HG03457 (cell line): ENCODE measurements at regions not wholly inside any gene's neighbourhood (a gene's known extent, or its start where the extent isn't known, plus 50 kb on each side); places are given as distances from the start of the nearest gene placed in this dataset.

Experiments
- ATAC-seq: cut with Tn5 transposase; IDR thresholded peaks from one replicate; pipeline ENCODE4 v1.9.1; 2021; ENCODE audit warnings: moderate number of reproducible peaks; ENCODE audit not compliant: unreplicated experiment

DNA sequence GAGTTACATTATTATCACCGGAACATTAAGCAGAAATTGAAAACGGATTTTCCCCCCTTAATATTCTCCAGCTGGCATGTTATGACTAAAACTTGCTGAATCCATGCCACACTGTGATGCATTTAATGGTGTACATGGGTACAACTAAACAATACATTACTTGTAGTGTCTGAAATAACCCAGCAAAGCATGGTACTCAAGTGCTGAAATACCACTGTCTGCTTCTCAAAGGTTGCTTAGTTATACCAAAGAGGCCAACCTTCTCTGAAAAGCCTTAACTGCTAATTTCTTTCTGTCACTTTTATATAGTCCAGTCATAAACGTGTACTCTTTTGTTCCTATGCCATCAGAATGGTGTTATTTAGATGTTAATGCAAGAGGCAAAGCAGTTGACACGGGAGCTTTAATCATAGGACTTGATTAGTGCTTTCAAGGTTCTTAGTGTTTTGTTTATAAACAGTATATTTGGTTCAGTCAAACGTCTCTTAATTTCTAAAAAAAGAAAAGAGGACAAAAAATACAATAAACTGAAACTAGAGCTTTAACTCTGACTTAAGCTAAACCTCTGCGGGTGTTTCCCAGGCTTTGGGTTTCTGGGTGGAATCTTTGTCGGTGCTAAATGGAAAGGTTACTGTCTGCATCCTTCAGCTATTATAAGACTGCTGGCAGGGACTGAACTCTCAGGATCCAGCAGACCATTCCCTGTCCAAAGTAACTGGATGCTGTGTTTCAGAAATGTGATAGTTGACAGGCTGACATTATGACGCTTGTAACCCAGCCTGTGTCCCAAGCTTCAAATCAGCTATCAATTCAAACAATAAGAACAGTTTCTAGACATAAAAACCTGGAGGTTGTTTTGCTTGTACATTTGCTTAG, 202.6 kb downstream of the PPP1R3A start:
- ATAC-seq = no peak

DNA sequence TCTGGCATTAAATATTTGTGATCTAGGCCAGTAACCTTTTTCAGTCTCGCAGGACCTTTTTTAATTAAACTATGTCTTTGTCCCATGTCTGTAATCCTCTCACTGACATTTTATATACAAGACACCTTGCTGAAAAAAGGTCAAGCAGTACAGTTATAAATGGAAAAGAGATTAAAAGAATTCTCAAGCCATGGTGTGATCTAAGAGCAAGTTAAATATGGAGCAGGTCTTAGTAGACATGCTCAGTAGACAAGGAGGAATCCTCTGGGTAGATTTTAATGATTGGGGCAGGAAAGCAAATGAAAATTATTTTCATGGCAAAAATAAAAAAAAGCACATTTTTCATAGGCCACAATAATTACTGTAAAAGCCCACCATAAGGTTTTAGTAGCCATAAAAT, 203.5 kb downstream of the PPP1R3A start:
- no peak for ATAC-seq

DNA sequence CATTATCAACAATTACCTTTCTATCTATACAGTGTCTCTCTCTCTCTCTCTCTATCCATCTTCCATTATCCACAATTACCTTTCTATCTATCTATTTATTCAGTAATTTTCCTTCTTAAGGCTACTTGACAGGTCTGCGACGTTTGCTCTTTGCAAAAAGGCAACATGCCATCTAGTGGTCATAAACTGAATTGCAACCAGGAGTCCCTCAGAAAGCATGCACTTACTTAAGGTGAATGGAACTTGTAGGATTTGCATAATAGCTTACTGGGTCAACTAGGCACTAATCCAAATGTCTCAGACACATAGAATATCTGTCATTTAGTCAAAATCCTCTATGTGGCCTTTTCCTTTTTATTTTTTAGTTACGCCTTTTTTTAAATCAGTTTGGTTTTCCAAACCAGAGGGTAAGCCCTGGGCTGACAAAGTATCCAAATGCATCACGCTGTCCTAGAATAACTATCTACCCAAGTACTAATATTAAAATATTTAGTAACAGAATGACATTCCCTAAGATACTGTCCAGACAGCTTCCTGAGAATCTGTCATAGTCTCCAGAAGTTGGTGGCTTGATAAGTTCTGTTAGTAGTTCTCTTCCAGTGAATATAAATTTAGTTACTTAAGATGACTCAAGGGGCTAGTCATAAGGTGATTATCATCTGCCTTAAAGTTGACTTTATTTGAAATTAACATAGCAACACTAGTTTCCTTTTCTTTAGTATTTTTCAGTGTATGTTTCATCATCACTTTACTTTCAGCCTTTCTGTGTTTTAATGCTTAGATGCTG, 208.3 kb downstream of the PPP1R3A start:
- ATAC-seq = peak; percentile 98

DNA sequence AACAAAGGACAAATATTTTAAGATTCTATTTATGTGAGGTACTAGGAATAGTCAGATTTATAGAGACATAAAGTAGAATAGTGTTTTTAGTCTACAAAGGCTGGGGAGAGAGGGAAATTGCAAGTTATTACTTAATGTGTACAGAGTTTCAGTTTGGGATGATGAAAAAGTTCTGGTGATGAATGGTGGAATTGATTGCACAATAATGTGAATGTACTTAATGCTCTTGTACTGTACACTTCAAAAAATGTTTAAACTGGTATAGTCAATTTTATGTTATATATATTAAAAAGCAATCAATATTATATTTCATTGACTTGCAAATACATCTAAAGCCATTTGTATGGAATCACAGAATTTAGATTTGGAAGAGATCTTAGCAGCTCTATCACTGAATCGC, 213.4 kb downstream of the PPP1R3A start:
- ATAC-seq = no peak

DNA sequence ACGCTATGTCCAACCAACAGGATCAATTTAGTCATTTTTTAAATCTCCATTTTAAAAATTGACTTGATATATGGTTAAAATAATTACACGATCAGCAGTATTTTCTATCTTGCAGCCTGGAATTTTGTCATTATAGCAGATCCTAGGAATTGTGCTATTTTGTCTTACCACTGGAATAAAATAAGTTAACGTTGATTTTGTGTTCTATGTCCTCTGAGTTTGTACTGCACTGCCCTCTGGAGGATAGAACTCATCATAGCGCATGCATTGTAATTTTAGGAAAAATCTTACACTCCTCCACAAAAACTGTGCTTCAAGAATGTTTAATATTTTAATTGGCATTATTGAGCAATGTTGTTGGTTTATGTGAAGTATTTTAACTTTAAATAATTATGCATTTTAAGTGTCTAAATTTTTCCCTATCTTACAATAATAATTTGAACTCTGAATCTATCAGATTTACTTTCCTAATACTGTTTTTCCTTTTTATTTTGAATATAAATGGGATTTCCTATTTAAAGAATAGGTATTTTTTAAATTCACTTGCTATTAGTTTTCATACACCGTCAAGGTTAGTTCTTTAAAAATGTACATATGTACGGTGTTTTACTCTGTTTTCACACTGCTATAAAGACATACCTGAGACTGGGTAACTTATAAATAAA, 220.1 kb downstream of the PPP1R3A start:
- no peak for ATAC-seq

DNA sequence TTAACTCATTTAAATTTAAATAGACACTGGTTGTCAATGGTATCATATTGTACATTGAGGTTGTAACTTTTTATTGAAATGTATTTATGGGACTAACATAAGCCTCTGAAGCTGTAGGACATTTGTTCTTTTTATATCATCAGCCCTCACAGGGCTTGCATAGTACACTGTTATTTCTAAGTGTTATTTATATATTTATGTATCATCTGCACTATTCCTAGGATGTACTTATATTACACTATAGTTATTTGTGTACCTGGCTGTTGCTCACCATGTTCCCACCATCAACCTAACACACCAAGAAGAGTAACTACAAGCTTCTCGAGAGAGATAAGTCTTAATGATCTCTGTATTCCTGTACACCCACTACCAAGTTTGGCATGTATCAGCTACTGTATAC, 224.7 kb downstream of the PPP1R3A start:
- no peak for ATAC-seq

DNA sequence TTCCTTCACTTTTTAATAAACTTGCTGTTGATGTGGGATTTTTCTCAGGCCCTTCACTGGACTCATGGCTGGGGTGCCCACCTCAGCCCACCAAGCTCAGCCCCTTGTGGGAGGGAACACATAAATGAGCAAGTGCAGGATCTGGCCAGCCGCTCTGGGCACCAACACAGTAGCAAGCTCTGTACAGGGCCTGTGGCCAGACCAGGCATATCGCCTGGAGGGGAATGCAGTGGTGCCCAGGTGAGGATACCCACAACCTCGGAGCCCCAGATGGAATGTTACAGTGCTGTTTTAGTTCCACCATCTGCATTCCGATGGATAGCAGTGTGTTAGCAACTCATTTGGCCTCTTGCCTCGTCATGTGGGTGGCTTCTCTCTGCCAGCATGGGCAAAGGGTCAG, 234.6 kb downstream of the PPP1R3A start:
- no peak for ATAC-seq

DNA sequence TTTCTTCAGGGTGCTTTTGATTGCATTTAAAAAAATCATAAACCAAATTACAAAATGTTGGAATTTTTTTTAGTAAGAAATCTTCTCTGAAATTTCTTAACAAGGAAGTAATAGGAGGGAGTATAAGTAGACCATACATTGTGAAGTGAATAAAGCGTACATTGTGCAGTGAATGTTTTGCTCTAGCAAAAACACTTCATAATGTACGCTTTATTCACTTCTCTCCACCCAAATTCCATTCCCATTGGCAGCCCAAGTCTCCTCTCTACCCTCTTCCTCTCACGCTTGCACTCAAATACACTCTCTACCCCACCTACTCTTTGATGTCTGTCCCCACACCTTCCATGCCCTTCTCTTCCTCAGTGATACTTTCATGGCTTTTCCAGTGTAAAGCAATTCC, 241.0 kb downstream of the PPP1R3A start:
- no peak for ATAC-seq

DNA sequence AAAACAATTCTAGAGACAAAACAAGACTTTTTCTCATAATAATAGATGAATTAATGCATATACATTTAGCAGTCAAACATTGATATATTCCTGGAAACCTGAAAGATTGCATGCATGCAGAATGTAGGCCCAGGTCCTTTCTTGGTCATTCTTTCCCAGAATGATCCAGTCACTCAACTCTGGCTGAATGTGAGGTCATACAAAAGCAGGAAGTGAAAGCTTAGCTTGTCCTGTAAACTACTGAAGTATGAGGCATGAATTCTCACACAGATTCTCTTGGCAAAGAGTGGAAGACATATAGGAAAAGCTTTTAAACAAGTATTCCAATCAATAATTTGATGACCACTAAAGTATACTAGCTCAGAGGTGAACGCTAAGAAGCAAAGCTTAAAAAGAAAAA, 253.9 kb downstream of the PPP1R3A start:
- no peak for ATAC-seq

DNA sequence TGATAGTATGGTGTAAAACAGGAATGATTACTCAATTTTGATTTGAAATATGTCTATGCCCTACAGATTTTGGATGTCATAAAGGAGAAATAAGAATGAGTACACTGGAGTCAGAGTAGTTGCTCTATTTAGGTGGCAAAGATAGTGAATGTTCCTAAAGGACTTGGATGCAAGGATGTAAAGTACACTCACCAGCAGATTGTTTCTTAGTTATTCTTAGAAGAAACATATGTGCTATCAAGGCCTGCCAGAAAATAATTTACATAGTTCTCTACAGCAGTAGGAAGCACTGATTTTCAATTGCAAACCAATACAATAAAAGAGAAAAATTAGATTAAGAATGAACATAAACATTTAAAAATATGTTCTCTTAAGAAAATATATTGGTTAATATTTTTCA, 259.4 kb downstream of the PPP1R3A start:
- ATAC-seq = no peak

DNA sequence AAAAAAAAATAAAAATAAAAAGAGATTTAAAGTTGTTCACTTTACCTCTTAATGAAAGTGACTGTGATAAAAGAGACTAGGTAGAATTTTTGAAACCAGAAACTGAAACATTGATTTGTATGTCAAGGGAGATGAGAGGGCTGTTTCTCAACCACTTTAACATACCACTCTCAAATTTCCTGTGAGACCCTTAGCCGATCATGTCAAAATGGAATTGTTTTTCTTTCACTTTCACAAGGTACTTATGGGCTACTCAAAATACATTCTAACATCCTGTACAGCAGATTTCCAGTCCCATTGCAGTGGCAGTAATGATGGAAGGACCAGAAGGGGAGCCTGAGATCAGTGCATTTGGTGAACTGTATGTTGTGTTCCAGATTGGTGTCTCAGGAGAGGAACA, 261.2 kb downstream of the PPP1R3A start:
- ATAC-seq = peak; percentile 96

DNA sequence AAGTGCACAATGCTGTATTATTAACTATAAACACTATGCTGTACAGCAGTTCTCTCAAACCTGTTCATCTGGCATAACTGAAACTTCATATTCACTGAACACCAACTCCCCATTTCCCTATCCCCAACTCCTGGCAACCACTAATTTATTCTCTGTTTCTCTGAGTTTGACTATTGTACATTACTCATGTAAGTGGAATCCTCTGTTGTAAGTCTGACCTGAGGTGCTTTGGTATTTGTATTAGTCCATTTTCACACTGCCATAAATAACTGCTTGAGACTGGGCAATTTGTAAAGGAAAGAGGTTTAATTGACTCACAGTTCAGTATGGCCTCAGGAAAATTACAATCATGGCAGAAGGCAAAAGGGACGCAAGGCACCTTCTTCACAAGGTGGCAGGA, 266.3 kb downstream of the PPP1R3A start:
- no peak for ATAC-seq

DNA sequence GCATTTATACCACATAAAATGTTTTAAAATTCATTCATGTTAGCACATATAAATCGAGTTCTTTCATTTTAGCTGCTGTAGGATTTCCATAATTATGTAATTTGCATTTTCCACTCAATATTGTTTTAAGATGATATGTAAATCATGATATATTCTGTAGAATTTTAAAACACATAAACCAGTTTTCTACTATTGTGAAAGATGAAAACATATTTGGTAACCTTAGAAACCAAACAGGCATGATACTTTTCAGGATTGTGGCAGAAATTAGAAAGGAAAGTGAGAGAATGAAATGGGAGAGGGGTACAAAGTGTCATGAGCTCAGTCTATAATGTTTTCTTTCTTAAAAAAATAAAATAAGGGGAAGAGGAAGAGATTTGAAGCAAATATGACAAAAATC, 269.3 kb downstream of the PPP1R3A start:
- ATAC-seq = no peak

DNA sequence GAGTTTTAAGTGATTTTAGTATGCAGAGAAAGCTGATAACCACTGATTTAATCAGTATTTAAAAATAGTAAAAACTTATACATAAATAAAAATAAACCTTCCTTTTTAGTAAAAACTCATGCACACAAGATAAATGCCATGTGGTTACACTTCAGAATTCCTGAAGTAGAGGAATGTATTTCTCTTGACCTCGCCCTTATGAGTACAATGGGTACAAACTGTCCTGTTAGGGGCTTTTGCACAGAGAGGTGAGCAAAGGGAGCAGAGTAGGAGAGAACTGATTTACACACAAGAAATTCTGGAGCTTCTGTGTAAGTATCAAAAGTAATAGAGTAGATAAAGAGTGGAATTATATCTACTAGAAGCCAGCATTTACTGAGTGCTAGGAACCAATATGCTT, 279.6 kb downstream of the PPP1R3A start:
- no peak for ATAC-seq

DNA sequence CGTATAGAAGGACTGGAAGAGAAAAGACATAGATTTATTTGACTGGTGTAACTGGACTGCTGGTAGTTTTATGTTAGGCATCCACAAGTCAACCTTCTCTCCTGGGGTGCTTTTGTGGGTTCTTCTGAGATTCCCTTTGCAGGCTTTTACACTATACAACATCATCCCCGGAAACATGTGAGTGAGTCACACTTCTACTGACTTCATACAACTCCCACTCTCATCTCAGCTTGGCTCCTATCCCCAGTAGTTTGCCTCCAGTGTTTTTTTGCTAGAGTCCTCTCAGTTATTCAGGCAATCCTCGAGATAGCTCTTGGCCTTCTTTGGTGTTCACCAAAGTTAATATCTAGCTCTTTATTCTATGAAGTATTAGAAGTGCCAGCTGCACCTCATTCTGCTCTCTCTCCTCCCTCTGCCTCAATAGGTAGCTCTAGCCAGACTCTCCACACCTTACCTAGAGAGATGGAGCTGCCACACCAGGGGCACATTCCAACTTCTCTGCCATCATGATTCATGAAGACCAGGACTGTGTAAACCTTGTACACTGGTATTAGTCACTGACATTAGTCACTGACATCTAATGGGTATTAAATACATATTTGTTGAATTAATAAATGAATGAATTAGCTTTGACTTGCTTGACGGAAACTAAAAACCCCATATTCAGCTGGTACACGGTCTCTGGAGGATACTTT, 281.9 kb downstream of the PPP1R3A start:
- no peak for ATAC-seq

DNA sequence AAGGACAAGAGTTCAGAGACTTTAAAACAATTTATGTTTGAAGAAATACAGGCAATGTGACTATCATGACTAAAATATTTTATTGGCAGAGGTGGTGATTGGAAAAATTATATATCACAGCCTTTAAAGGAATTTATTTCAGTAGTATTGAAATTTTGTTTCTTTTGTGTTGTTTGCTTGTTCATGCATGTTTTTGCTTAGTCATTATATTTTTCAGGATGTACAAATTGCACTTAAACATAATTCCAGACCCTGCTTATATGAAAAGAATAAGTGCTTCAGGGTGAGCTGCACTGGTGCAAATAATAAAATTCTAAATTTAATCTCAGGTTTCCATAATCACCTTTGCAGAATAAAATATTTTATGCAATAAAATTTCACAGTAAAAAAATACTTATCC, 283.3 kb downstream of the PPP1R3A start:
- no peak for ATAC-seq

DNA sequence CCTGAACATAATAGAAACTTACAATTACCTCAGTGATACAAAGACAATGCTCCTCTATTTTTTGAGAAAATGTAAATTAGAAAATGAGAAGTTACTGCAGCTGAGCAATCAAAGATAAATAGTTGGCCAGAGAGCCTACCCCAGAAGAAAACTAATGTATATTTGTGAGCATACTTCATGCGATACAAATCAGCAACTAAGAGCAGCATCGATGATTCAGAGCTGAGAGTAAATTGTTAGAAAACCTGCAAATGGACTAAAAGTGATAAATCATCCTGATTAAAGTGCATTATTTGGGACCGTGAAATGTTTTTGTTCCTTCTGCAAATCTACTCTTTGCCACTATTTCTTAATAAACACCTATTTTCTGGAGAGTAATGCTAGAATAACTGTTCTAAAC, 285.7 kb downstream of the PPP1R3A start:
- ATAC-seq = no peak

DNA sequence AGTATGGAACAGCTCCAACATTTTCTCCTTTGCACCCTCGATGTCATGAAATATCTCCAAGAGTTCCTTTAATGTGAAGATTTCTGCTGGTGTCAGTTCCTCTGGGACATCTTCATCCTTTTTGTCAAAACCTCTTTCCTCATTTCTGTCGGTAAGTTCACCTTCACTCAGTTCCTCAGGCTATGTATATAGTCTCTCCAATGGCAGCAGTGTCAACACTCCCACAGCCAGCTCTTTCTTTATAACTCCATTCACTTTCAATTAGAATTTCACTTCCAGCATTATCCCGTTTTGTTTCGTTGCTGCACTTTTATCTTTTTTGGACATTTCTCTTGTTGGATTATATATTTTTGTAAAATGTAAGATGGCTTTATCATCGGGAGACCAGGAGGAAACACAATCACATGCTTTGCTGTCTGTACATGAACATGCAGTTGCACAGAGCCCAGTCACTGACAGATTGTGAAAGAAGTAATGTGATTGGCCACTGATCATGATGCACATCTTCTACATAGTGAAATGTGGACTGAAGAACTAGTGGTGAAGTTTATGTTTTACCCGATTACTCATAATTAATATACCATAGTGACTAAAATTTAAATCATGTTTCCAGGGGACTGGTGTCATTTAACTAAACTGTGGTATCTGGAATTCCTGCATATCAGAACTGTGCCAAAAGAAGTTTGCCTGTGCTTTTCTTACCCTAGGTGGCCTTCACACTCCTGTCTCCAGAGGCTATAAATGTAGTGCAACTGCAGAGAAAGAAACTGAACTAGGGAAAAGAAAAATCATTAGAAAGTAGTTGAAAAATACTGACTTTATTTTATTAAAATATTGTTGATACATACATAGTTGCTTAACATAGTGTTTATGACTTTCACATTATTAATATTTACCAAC, 289.6 kb downstream of the PPP1R3A start:
- ATAC-seq = no peak

DNA sequence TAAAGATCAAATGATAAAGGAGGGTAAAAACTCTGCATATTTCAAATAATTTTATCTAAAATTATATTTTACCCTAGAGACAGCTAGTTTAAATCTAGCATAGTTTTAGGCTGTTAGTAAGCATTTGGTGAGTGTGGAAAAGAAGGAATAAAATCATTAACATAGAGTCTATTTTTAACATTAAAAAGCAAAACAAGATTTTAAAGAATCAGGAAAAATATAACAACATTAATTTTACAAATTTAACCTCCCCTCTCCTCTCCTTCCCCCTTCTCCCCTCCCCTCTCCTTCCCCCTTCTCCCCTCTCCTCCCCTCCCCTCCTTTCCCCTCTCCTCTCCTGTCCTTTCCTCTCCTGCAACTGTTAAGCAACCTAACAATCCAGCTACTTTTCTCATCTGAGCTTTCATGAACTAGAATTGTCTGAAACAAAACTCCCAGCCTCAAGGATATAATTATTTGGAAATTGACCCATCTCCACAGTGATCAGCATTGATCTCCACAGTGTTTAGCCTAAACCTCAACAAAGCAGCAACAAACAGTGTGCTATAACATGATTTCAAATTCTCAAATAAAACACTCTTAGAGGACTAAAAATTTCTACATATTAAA, 293.2 kb downstream of the PPP1R3A start:
- no peak for ATAC-seq

DNA sequence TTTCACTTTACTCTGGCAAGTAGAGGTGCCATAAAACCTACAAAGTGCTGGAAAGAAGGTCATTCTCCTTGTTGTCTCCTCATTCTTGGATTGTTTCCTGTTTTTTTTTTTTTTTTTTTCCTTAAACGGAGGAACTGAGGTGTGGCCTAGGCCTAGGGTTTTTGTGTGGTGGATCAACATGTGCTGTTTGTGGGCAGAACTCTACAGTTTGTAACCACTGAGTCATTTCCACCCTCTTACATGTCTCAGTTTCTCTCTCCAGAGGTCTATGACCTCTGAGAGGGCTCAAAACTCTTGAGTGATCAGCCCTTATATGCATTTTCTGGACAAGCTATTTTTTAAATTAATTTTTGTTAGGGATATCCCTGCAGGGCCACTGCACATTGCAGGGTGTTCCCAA, 296.0 kb downstream of the PPP1R3A start:
- ATAC-seq = no peak
